ENCODE measurements at regions not wholly inside any gene's neighbourhood (a gene's known extent, or its start where the extent isn't known, plus 50 kb on each side); places are given as distances from the start of the nearest gene placed in this dataset.
A peak's percentile ranks its signal among the peaks of the same experiment; 100 is the strongest.

DNA sequence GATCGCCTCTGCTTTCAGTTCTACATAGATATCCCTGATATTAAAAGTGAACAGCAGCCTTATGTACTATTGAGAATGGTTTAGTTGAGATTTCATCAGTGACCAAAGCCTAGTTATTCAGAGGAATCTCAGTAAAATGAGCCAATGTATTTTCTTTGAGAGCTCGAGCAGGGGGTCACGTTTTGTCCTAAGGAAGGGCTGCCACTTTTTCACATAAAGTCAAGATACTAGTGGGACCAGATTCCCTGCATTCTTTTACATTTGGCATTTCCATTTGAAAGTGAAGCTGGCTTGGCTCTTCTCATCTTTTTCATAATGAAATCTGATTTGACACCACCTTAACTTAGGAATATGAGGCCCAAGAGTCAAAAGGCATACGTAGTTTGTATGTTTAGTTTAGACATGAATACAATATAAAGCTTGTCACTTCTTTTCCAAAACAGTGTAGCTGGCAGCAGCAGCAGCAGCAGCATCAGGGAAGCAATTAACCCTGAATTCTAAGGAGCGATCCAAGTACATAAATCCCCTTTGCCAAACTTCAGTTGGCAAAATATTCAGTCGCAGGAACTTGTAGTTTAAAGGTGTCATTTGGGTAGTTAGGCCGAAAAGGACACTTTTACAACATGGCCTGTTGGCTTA, 1752.2 kb upstream of the PCDH20 start (continued):
- TF ChIP-seq, protein P1, sequence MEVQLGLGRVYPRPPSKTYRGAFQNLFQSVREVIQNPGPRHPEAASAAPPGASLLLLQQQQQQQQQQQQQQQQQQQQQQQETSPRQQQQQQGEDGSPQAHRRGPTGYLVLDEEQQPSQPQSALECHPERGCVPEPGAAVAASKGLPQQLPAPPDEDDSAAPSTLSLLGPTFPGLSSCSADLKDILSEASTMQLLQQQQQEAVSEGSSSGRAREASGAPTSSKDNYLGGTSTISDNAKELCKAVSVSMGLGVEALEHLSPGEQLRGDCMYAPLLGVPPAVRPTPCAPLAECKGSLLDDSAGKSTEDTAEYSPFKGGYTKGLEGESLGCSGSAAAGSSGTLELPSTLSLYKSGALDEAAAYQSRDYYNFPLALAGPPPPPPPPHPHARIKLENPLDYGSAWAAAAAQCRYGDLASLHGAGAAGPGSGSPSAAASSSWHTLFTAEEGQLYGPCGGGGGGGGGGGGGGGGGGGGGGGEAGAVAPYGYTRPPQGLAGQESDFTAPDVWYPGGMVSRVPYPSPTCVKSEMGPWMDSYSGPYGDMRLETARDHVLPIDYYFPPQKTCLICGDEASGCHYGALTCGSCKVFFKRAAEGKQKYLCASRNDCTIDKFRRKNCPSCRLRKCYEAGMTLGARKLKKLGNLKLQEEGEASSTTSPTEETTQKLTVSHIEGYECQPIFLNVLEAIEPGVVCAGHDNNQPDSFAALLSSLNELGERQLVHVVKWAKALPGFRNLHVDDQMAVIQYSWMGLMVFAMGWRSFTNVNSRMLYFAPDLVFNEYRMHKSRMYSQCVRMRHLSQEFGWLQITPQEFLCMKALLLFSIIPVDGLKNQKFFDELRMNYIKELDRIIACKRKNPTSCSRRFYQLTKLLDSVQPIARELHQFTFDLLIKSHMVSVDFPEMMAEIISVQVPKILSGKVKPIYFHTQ (CRISPR knock-in tag; IDR thresholded peaks at IDR 0.05): no peak
- TF ChIP-seq, protein P2, sequence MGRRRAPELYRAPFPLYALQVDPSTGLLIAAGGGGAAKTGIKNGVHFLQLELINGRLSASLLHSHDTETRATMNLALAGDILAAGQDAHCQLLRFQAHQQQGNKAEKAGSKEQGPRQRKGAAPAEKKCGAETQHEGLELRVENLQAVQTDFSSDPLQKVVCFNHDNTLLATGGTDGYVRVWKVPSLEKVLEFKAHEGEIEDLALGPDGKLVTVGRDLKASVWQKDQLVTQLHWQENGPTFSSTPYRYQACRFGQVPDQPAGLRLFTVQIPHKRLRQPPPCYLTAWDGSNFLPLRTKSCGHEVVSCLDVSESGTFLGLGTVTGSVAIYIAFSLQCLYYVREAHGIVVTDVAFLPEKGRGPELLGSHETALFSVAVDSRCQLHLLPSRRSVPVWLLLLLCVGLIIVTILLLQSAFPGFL (CRISPR knock-in tag; IDR thresholded peaks at IDR 0.05; ENCODE audit: borderline replicate concordance): no peak

DNA sequence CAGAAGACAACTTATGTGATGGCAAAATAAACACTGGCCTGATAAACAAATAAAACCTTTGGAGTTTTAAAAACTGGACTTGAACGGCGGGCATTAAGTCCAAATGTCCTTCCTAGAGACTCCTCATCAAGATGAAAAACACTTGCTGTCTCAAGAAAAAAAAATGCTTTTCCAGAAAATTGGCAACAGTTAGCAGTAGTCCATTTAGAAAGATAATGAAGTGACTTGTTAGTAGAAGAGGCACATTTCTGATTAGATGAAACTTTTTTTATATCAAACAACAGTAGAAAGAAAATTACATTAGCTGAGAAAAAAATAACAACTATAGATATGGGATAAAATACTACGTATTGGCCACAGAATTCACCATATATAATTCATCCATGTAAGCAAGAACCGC, 1750.7 kb upstream of the PCDH20 start:
- no peaks in the 10 kb centered on the region for H3K9me3 Mint-ChIP-seq
- peaks cover 31% of the 10 kb centered on the region for H3K4me1 Mint-ChIP-seq
- H3K36me3 Mint-ChIP-seq: no peaks in the 10 kb centered on the region
- POLR2A ChIA-PET: no interaction called here
- DNase-seq (ENCODE audit: low spot score): no peak
- H3K4me3 Mint-ChIP-seq: no peak overlapping the region
- CTCF ChIA-PET: no interaction called here
- TF ChIP-seq ZNF232 (CRISPR knock-in tag; IDR thresholded peaks at IDR 0.05) (no peak), GABPB1 (CRISPR knock-in tag; IDR thresholded peaks at IDR 0.05) (no peak), HMGA2 (CRISPR knock-in tag; IDR thresholded peaks at IDR 0.05) (no peak), EMX1 (CRISPR knock-in tag; IDR thresholded peaks at IDR 0.05) (no peak), MYBL2 (CRISPR knock-in tag; IDR thresholded peaks at IDR 0.05) (no peak)
- no peak for ATAC-seq
- H3K27ac Mint-ChIP-seq: no peak overlapping the region
- no peaks in the 10 kb centered on the region for H3K27me3 Mint-ChIP-seq (ENCODE audit: low read depth)

DNA sequence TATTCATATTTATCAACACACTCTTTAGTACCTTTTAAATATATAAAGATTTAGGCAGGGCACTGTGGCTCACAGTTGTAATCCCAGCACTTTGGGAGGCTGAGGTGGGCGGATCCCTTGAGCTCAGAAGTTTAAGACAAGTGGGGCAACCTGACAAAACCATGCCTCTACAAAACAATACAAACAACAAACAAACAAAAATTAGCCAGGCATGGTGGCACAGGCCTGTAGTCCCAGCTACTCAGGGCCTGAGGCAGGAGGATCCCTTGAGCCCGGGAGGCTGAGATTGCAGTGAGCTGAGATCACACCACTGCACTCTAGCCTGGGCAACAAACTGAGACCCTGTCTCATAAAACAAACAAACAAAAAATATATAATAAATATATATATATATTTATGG, 1748.3 kb upstream of the PCDH20 start:
- TF ChIP-seq SOX15 (CRISPR knock-in tag; IDR thresholded peaks at IDR 0.05): no peak
- no peak for TF ChIP-seq CREB1 (CRISPR knock-in tag; IDR thresholded peaks at IDR 0.05)
- TF ChIP-seq, protein P3, sequence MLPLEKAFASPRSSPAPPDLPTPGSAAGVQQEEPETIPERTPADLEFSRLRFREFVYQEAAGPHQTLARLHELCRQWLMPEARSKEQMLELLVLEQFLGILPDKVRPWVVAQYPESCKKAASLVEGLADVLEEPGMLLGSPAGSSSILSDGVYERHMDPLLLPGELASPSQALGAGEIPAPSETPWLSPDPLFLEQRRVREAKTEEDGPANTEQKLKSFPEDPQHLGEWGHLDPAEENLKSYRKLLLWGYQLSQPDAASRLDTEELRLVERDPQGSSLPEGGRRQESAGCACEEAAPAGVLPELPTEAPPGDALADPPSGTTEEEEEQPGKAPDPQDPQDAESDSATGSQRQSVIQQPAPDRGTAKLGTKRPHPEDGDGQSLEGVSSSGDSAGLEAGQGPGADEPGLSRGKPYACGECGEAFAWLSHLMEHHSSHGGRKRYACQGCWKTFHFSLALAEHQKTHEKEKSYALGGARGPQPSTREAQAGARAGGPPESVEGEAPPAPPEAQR (CRISPR knock-in tag; IDR thresholded peaks at IDR 0.05): no peak
- TF ChIP-seq GTF2I (CRISPR knock-in tag; conservative IDR thresholded peaks at IDR 0.05): no peak
- TF ChIP-seq ATF1 (CRISPR knock-in tag; IDR thresholded peaks at IDR 0.05): no peak
- DNase-seq (ENCODE audit: low spot score): no peak
- ChIA-PET POLR2A (no interaction called here), CTCF (no interaction called here)
- Mint-ChIP-seq H3K9me3 (no peaks in the 10 kb centered on the region), H3K27me3 (ENCODE audit: low read depth) (no peaks in the 10 kb centered on the region), H3K4me3 (no peak overlapping the region), H3K36me3 (no peaks in the 10 kb centered on the region), H3K4me1 (peaks cover 22% of the 10 kb centered on the region), H3K27ac (no peak overlapping the region)
- peak; percentile 36; the same call in 1 of the 2 replicates for ATAC-seq

DNA sequence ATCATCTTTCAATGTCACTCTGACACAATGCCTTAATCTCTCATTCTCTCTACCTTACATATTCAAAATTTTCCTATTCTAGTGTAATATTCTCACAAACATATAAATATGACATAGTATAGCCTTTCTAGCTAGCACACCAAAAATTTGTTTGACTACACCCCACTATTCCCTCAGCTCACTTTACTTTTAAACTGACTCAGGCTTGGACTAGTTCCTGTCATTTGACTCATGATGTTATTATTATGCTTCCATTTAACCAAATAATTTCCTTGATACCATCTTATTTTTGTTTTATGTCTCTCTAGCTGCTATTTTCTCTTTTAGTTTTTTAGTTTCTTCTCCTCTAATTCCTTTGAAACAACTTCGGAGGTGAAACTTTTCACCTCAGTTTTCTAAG, 1745.6 kb upstream of the PCDH20 start:
- Mint-ChIP-seq H3K27me3 (ENCODE audit: low read depth) (no peaks in the 10 kb centered on the region), H3K27ac (no peak overlapping the region), H3K9me3 (peaks cover 6% of the 10 kb centered on the region), H3K36me3 (no peaks in the 10 kb centered on the region), H3K4me3 (no peak overlapping the region), H3K4me1 (0 out of 2 replicates have a peak, but pooled peaks cover 2% of the 10 kb centered on the region)
- ChIA-PET POLR2A (no interaction called here), CTCF (no interaction called here)
- no peak for DNase-seq (ENCODE audit: low spot score)
- ATAC-seq: no peak
- TF ChIP-seq TP53 (CRISPR knock-in tag; IDR thresholded peaks at IDR 0.05): no peak
- TF ChIP-seq, protein P4, sequence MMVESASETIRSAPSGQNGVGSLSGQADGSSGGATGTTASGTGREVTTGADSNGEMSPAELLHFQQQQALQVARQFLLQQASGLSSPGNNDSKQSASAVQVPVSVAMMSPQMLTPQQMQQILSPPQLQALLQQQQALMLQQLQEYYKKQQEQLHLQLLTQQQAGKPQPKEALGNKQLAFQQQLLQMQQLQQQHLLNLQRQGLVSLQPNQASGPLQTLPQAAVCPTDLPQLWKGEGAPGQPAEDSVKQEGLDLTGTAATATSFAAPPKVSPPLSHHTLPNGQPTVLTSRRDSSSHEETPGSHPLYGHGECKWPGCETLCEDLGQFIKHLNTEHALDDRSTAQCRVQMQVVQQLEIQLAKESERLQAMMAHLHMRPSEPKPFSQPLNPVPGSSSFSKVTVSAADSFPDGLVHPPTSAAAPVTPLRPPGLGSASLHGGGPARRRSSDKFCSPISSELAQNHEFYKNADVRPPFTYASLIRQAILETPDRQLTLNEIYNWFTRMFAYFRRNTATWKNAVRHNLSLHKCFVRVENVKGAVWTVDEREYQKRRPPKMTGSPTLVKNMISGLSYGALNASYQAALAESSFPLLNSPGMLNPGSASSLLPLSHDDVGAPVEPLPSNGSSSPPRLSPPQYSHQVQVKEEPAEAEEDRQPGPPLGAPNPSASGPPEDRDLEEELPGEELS (CRISPR knock-in tag; IDR thresholded peaks at IDR 0.05): no peak
- TF ChIP-seq KAT7 (CRISPR knock-in tag; IDR thresholded peaks at IDR 0.05; ENCODE audit: borderline replicate concordance): no peak
- TF ChIP-seq, protein P5, sequence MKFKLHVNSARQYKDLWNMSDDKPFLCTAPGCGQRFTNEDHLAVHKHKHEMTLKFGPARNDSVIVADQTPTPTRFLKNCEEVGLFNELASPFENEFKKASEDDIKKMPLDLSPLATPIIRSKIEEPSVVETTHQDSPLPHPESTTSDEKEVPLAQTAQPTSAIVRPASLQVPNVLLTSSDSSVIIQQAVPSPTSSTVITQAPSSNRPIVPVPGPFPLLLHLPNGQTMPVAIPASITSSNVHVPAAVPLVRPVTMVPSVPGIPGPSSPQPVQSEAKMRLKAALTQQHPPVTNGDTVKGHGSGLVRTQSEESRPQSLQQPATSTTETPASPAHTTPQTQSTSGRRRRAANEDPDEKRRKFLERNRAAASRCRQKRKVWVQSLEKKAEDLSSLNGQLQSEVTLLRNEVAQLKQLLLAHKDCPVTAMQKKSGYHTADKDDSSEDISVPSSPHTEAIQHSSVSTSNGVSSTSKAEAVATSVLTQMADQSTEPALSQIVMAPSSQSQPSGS (CRISPR knock-in tag; IDR thresholded peaks at IDR 0.05; ENCODE audit: borderline replicate concordance, low read depth): no peak
- no peak for TF ChIP-seq NR2C2 (CRISPR knock-in tag; IDR thresholded peaks at IDR 0.05)
- TF ChIP-seq PRRX2 (CRISPR knock-in tag; IDR thresholded peaks at IDR 0.05): no peak
- TF ChIP-seq GTF2I (CRISPR knock-in tag; conservative IDR thresholded peaks at IDR 0.05): no peak
- no peak for TF ChIP-seq JAZF1 (CRISPR knock-in tag; IDR thresholded peaks at IDR 0.05)
- TF ChIP-seq MYBL2 (CRISPR knock-in tag; IDR thresholded peaks at IDR 0.05): no peak
- no peak for TF ChIP-seq ELF4 (CRISPR knock-in tag; IDR thresholded peaks at IDR 0.05; ENCODE audit: low read depth)
- TF ChIP-seq EMX1 (CRISPR knock-in tag; IDR thresholded peaks at IDR 0.05): no peak
